SH-SY5Y (cell line): ENCODE measurements at regions not wholly inside any gene's neighbourhood (a gene's known extent, or its start where the extent isn't known, plus 50 kb on each side); places are given as distances from the start of the nearest gene placed in this dataset.

ENCODE experiments used
- GATA2 ChIP-seq: IDR thresholded peaks from 2 replicates; pipeline ENCODE4 v1.6.1; 2011; ENCODE audit warnings: mild to moderate bottlenecking, low read depth, low read length
- GATA3 ChIP-seq: IDR thresholded peaks from 2 replicates; pipeline ENCODE4 v1.6.1; 2011; ENCODE audit warnings: low read depth, mild to moderate bottlenecking, low read length, moderate library complexity

- TF ChIP-seq GATA3 (no peak), GATA2 (no peak)
Observed at GRCh38 chr2:215487002-215487372, 51.1 kb upstream of the FN1 start.
